ENCODE measurements at regions not wholly inside any gene's neighbourhood (a gene's known extent, or its start where the extent isn't known, plus 50 kb on each side); places are given as distances from the start of the nearest gene placed in this dataset.

- ChIA-PET POLR2A (no interaction called here), CTCF (no interaction called here)
These were observed 968.4 kb upstream of the SEL1L start for GRCh38 chr14:82502043-82502442.

GRCh38 chr14:82504894-82505293, 971.2 kb upstream of the SEL1L start:
- POLR2A ChIA-PET, result no interaction called here
- CTCF ChIA-PET, result no interaction called here

GRCh38 chr14:82510007-82510406, 976.4 kb upstream of the SEL1L start:
- POLR2A ChIA-PET, result no interaction called here
- CTCF ChIA-PET, result no interaction called here

GRCh38 chr14:82511399-82511798, 977.7 kb upstream of the SEL1L start:
- ChIA-PET POLR2A (no interaction called here), CTCF (no interaction called here)

- ChIA-PET POLR2A (no interaction called here), CTCF (no interaction called here)
These were observed 987.1 kb upstream of the SEL1L start for GRCh38 chr14:82520765-82521164.

- ChIA-PET POLR2A (no interaction called here), CTCF (no interaction called here)
These were observed 987.5 kb upstream of the SEL1L start for GRCh38 chr14:82521191-82521590.

GRCh38 chr14:82528016-82528415, 994.4 kb upstream of the SEL1L start:
- CTCF ChIA-PET, result no interaction called here
- POLR2A ChIA-PET, result no interaction called here

GRCh38 chr14:82533351-82533750, 999.7 kb upstream of the SEL1L start:
- ChIA-PET CTCF (no interaction called here), POLR2A (no interaction called here)

- ChIA-PET POLR2A (no interaction called here), CTCF (no interaction called here)
These were observed 1002.9 kb upstream of the SEL1L start for GRCh38 chr14:82536566-82536965.

- POLR2A ChIA-PET, result no interaction called here
- CTCF ChIA-PET, result no interaction called here
These were observed 1004.2 kb upstream of the SEL1L start for GRCh38 chr14:82537831-82538230.

GRCh38 chr14:82546401-82546800, 1012.7 kb upstream of the SEL1L start:
- ChIA-PET POLR2A (no interaction called here), CTCF (no interaction called here)

- ChIA-PET CTCF (no interaction called here), POLR2A (no interaction called here)
These were observed 1015.8 kb upstream of the SEL1L start for GRCh38 chr14:82549306-82549990.

- ChIA-PET POLR2A (no interaction called here), CTCF (no interaction called here)
These were observed 1029.2 kb upstream of the SEL1L start for GRCh38 chr14:82562881-82563280.

GRCh38 chr14:82565825-82566224, 1032.2 kb upstream of the SEL1L start:
- CTCF ChIA-PET, result no interaction called here

GRCh38 chr14:82587226-82587625, 1053.6 kb upstream of the SEL1L start:
- POLR2A ChIA-PET, result no interaction called here
- CTCF ChIA-PET, result no interaction called here

More at GRCh38 chr14:82565825-82566224, 1032.2 kb upstream of the SEL1L start:
- POLR2A ChIA-PET, result no interaction called here

GRCh38 chr14:82595466-82595865, 1061.8 kb upstream of the SEL1L start:
- POLR2A ChIA-PET, result no interaction called here
- CTCF ChIA-PET, result no interaction called here

- POLR2A ChIA-PET, result no interaction called here
- CTCF ChIA-PET, result no interaction called here
These were observed 1069.1 kb upstream of the SEL1L start for GRCh38 chr14:82602794-82603193.

GRCh38 chr14:82604819-82605218, 1071.2 kb upstream of the SEL1L start:
- POLR2A ChIA-PET, result no interaction called here
- CTCF ChIA-PET, result no interaction called here

- CTCF ChIA-PET, result no interaction called here
- POLR2A ChIA-PET, result no interaction called here
These were observed 1088.3 kb upstream of the SEL1L start for GRCh38 chr14:82621881-82622450.

GRCh38 chr14:82626156-82627066, 1092.8 kb upstream of the SEL1L start:
- ChIA-PET POLR2A (no interaction called here), CTCF (no interaction called here)

GRCh38 chr14:82635915-82636314, 1102.3 kb upstream of the SEL1L start:
- ChIA-PET CTCF (no interaction called here), POLR2A (no interaction called here)

- ChIA-PET POLR2A (no interaction called here), CTCF (no interaction called here)
These were observed 1102.8 kb upstream of the SEL1L start for GRCh38 chr14:82636426-82636825.
